HEK293 (cell line): ENCODE measurements at regions not wholly inside any gene's neighbourhood (a gene's known extent, or its start where the extent isn't known, plus 50 kb on each side); places are given as distances from the start of the nearest gene placed in this dataset.
A peak's percentile ranks its signal among the peaks of the same experiment; 100 is the strongest.

Source experiments
- CTCF ChIA-PET: fragments of 350-600 bp; formaldehyde crosslinking; extraction: SDS; loops from one replicate; lab custom pipeline; 2021; ENCODE audit warnings: antibody characterized with exemption; lab: Yijun Ruan, JAX
- POLR2A ChIA-PET: fragments of 300-600 bp; formaldehyde crosslinking; extraction: SDS; loops from one replicate; lab custom pipeline; 2020; ENCODE audit warnings: antibody characterized with exemption, inconsistent platforms; lab: Yijun Ruan, JAX
- H3K27ac ChIP-seq: fragments of 200-500 bp; sonication (Bioruptor generic); 2 replicates; pipeline ENCODE4 v1.5.1; 2014; ENCODE audit warnings: low read depth, low read length, control low read depth, inconsistent platforms; ENCODE audit errors: extremely low read depth
- H3K36me3 ChIP-seq, 2 experiments: fragments of 200-500 bp in 1 of 2; sonication (Bioruptor generic) in 1 of 2; 1 replicate in 1 of 2; 2 replicates in 1 of 2; pipeline ENCODE4 v1.5.1; 2014 to 2017; ENCODE audit warnings: inconsistent platforms in 2 of 2, low read length in 2 of 2; ENCODE audit not compliant: control insufficient read depth in 2 of 2, insufficient read depth in 1 of 2
- H3K4me1 ChIP-seq: fragments of 200-500 bp; sonication (Bioruptor generic); 2 replicates; pipeline ENCODE4 v1.5.1; 2014; ENCODE audit warnings: mild to moderate bottlenecking, low read length, inconsistent platforms; ENCODE audit not compliant: control insufficient read depth, insufficient read depth
- H3K4me3 ChIP-seq: 2 replicates; pipeline ENCODE4 v1.5.1; 2011; ENCODE audit warnings: low read depth, mild to moderate bottlenecking, control low read depth, low read length, moderate library complexity
- H3K9me3 ChIP-seq: fragments of 200-500 bp; sonication (Bioruptor generic); 2 replicates; pipeline ENCODE4 v1.5.1; 2014; ENCODE audit warnings: low read depth, low read length, inconsistent platforms; ENCODE audit not compliant: control insufficient read depth, insufficient read depth
- KLF10 ChIP-seq: fragments of 450-650 bp; IDR thresholded peaks from 2 replicates; pipeline ENCODE4 v1.5.1; 2018; ENCODE audit warnings: missing biosample characterization, mild to moderate bottlenecking, missing genetic modification characterization
- OSR2 ChIP-seq: fragments of 450-650 bp; formaldehyde crosslinking; IDR thresholded peaks from 2 replicates; pipeline ENCODE4 v1.5.1; 2016; ENCODE audit warnings: missing biosample characterization, missing genetic modification characterization
- ZFP3 ChIP-seq: fragments of 450-650 bp; formaldehyde crosslinking; IDR thresholded peaks from 2 replicates; pipeline ENCODE4 v1.5.1; 2016; ENCODE audit warnings: low read depth, missing biosample characterization, missing genetic modification characterization
- ZNF132 ChIP-seq: fragments of 450-650 bp; formaldehyde crosslinking; IDR thresholded peaks from 2 replicates; pipeline ENCODE4 v1.5.1; 2017; ENCODE audit warnings: missing biosample characterization, missing genetic modification characterization, borderline replicate concordance
- ZNF239 ChIP-seq: fragments of 450-650 bp; formaldehyde crosslinking; IDR thresholded peaks from 2 replicates; pipeline ENCODE4 v1.5.1; 2016; ENCODE audit warnings: missing biosample characterization, missing genetic modification characterization
- ZNF24 ChIP-seq: fragments of 450-650 bp; formaldehyde crosslinking; IDR thresholded peaks from 2 replicates; pipeline ENCODE4 v1.5.1; 2016; ENCODE audit warnings: missing biosample characterization, missing genetic modification characterization
- ZNF274 ChIP-seq, 2 experiments: fragments of 200-500 bp in 1 of 2; fragments of 450-650 bp in 1 of 2; sonication (Bioruptor generic) in 1 of 2; formaldehyde crosslinking in 1 of 2; IDR thresholded peaks; 2 replicates each; pipeline versions ENCODE4 v1.5.1 to v1.6.1; 2014 to 2016; ENCODE audit warnings: borderline replicate concordance in 1 of 2, inconsistent platforms in 1 of 2, low read length in 1 of 2, missing biosample characterization in 1 of 2, missing genetic modification characterization in 1 of 2
- ZNF302 ChIP-seq: fragments of 450-650 bp; formaldehyde crosslinking; IDR thresholded peaks from 2 replicates; pipeline ENCODE4 v1.5.1; 2016; ENCODE audit warnings: missing biosample characterization, missing genetic modification characterization, low read depth
- ZNF366 ChIP-seq: fragments of 450-650 bp; formaldehyde crosslinking; conservative IDR thresholded peaks from 2 replicates; pipeline ENCODE4 v1.5.1; 2016; ENCODE audit warnings: missing biosample characterization, missing genetic modification characterization
- ZNF426 ChIP-seq: fragments of 450-650 bp; formaldehyde crosslinking; IDR thresholded peaks from 2 replicates; pipeline ENCODE4 v1.5.1; 2017; ENCODE audit warnings: missing biosample characterization, missing genetic modification characterization, mild to moderate bottlenecking, inconsistent platforms, moderate library complexity
- ZNF548 ChIP-seq: fragments of 450-650 bp; formaldehyde crosslinking; IDR thresholded peaks from 2 replicates; pipeline ENCODE4 v1.5.1; 2016; ENCODE audit warnings: missing biosample characterization, missing genetic modification characterization
- ZNF600 ChIP-seq: fragments of 450-650 bp; formaldehyde crosslinking; IDR thresholded peaks from 2 replicates; pipeline ENCODE4 v1.5.1; 2016; ENCODE audit warnings: missing biosample characterization, missing genetic modification characterization
- ZNF654 ChIP-seq: fragments of 450-650 bp; formaldehyde crosslinking; IDR thresholded peaks from 2 replicates; pipeline ENCODE4 v1.5.1; 2016; ENCODE audit warnings: low read depth, missing biosample characterization, missing genetic modification characterization
- TF ChIP-seq, protein P1 (sequence below): fragments of 450-650 bp; formaldehyde crosslinking; IDR thresholded peaks from 2 replicates; pipeline ENCODE4 v1.5.1; 2016; ENCODE audit warnings: missing biosample characterization, missing genetic modification characterization, borderline replicate concordance
- TF ChIP-seq, protein P2 (sequence below): fragments of 450-650 bp; formaldehyde crosslinking; IDR thresholded peaks from 2 replicates; pipeline ENCODE4 v1.5.1; 2016; ENCODE audit warnings: missing biosample characterization, missing genetic modification characterization

GRCh38 chr1:47580451-47580995 lies 142.7 kb downstream of the FOXD2 start:
- ChIA-PET CTCF (interaction anchor here (0.6 to 2.0 kb wide), 4 partner anchors 10 to 209 kb away, joined by 3 to 6 read pairs (median 5); partner anchors contain the start of gene FOXD2), POLR2A (no interaction called here)

GRCh38 chr1:47582891-47583608 lies 145.2 kb downstream of the FOXD2 start:
- Histone ChIP-seq H3K4me1 (peaks cover 11% of the 10 kb centered on the region), H3K9me3 (no peaks in the 10 kb centered on the region), H3K36me3 (no peaks in the 10 kb centered on the region), H3K27ac (no peak overlapping the region), H3K4me3 (no peak overlapping the region)
- CTCF ChIA-PET = interaction anchor here (1.2 kb wide), 1 partner anchor 145 kb away, joined by 6 read pairs; the partner anchor contains the start of gene FOXD2
- TF ChIP-seq ZNF302 (tag by site-specific recombination) = no peak
- TF ChIP-seq ZNF132 (tag by site-specific recombination) = no peak
- no peak for TF ChIP-seq ZNF548 (tag by site-specific recombination)
- 0 out of 2 replicates have a peak, but pooled peaks have one; percentile 19 for TF ChIP-seq ZNF366 (tag by site-specific recombination)
- POLR2A ChIA-PET = no interaction called here

More at GRCh38 chr1:47580451-47580995, 142.7 kb downstream of the FOXD2 start:
- Histone ChIP-seq H3K4me1 (peaks cover 8% of the 10 kb centered on the region), H3K36me3 (no peaks in the 10 kb centered on the region), H3K27ac (no peak overlapping the region), H3K4me3 (no peak overlapping the region), H3K9me3 (no peaks in the 10 kb centered on the region)
- TF ChIP-seq ZNF600 (tag by site-specific recombination) (no peak), ZFP3 (tag by site-specific recombination) (no peak), KLF10 (no peak), ZNF654 (tag by site-specific recombination) (no peak), ZNF239 (tag by site-specific recombination) (no peak), ZNF24 (tag by site-specific recombination) (no peak), ZNF426 (tag by site-specific recombination) (no peak), OSR2 (tag by site-specific recombination) (no peak), ZNF274 (IDR thresholded peaks at IDR 0.05; ENCODE audit: low read length) (no peak), ZNF274 (tag by site-specific recombination; IDR thresholded peaks at IDR 0.05; ENCODE audit: borderline replicate concordance) (no peak)
- TF ChIP-seq, protein P1, sequence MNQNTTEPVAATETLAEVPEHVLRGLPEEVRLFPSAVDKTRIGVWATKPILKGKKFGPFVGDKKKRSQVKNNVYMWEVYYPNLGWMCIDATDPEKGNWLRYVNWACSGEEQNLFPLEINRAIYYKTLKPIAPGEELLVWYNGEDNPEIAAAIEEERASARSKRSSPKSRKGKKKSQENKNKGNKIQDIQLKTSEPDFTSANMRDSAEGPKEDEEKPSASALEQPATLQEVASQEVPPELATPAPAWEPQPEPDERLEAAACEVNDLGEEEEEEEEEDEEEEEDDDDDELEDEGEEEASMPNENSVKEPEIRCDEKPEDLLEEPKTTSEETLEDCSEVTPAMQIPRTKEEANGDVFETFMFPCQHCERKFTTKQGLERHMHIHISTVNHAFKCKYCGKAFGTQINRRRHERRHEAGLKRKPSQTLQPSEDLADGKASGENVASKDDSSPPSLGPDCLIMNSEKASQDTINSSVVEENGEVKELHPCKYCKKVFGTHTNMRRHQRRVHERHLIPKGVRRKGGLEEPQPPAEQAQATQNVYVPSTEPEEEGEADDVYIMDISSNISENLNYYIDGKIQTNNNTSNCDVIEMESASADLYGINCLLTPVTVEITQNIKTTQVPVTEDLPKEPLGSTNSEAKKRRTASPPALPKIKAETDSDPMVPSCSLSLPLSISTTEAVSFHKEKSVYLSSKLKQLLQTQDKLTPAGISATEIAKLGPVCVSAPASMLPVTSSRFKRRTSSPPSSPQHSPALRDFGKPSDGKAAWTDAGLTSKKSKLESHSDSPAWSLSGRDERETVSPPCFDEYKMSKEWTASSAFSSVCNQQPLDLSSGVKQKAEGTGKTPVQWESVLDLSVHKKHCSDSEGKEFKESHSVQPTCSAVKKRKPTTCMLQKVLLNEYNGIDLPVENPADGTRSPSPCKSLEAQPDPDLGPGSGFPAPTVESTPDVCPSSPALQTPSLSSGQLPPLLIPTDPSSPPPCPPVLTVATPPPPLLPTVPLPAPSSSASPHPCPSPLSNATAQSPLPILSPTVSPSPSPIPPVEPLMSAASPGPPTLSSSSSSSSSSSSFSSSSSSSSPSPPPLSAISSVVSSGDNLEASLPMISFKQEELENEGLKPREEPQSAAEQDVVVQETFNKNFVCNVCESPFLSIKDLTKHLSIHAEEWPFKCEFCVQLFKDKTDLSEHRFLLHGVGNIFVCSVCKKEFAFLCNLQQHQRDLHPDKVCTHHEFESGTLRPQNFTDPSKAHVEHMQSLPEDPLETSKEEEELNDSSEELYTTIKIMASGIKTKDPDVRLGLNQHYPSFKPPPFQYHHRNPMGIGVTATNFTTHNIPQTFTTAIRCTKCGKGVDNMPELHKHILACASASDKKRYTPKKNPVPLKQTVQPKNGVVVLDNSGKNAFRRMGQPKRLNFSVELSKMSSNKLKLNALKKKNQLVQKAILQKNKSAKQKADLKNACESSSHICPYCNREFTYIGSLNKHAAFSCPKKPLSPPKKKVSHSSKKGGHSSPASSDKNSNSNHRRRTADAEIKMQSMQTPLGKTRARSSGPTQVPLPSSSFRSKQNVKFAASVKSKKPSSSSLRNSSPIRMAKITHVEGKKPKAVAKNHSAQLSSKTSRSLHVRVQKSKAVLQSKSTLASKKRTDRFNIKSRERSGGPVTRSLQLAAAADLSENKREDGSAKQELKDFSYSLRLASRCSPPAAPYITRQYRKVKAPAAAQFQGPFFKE (tag by site-specific recombination) = no peak
- TF ChIP-seq, protein P2, sequence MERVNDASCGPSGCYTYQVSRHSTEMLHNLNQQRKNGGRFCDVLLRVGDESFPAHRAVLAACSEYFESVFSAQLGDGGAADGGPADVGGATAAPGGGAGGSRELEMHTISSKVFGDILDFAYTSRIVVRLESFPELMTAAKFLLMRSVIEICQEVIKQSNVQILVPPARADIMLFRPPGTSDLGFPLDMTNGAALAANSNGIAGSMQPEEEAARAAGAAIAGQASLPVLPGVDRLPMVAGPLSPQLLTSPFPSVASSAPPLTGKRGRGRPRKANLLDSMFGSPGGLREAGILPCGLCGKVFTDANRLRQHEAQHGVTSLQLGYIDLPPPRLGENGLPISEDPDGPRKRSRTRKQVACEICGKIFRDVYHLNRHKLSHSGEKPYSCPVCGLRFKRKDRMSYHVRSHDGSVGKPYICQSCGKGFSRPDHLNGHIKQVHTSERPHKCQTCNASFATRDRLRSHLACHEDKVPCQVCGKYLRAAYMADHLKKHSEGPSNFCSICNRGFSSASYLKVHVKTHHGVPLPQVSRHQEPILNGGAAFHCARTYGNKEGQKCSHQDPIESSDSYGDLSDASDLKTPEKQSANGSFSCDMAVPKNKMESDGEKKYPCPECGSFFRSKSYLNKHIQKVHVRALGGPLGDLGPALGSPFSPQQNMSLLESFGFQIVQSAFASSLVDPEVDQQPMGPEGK (tag by site-specific recombination) = no peak
